Fibroblast of peridontal ligament (primary cell): ENCODE measurements at regions not wholly inside any gene's neighbourhood (a gene's known extent, or its start where the extent isn't known, plus 50 kb on each side); places are given as distances from the start of the nearest gene placed in this dataset.
"Not testable (repeated sequence)": the region's sequence is repeated elsewhere in the genome, so short reads cannot be mapped to it uniquely, and the experiment has no call there.

Experiments used
- DNase-seq: peaks from one replicate; pipeline ENCODE4 v3.0.0-alpha.2; 2010; ENCODE audit errors: extremely low read depth

- DNase-seq: no peak
These were observed 153.2 kb upstream of the THBS2 start for GRCh38 chr6:169406804-169407203.

GRCh38 chr6:169406034-169406433 is 152.4 kb upstream of the THBS2 start:
- peak; percentile 47 for DNase-seq

GRCh38 chr6:169404828-169405227 is 151.2 kb upstream of the THBS2 start:
- no peak for DNase-seq

- DNase-seq: peak; percentile 8
These were observed 144.9 kb upstream of the THBS2 start for GRCh38 chr6:169398342-169399105.

- no peak for DNase-seq
These were observed 144.0 kb upstream of the THBS2 start for GRCh38 chr6:169397684-169398083.

GRCh38 chr6:169396554-169397163 is 143.0 kb upstream of the THBS2 start:
- DNase-seq: no peak

- DNase-seq: not testable (repeated sequence)
These were observed 142.4 kb upstream of the THBS2 start for GRCh38 chr6:169396009-169396539.

GRCh38 chr6:169395080-169395805 is 141.6 kb upstream of the THBS2 start:
- no peak for DNase-seq

- no peak for DNase-seq
These were observed 140.1 kb upstream of the THBS2 start for GRCh38 chr6:169393753-169394152.

- no peak for DNase-seq
These were observed 137.9 kb upstream of the THBS2 start for GRCh38 chr6:169391473-169392071.

- DNase-seq: peak; percentile 16
These were observed 134.9 kb upstream of the THBS2 start for GRCh38 chr6:169388395-169389166.

GRCh38 chr6:169387809-169388383 is 134.2 kb upstream of the THBS2 start:
- DNase-seq: no peak

GRCh38 chr6:169386411-169387057 is 132.9 kb upstream of the THBS2 start:
- DNase-seq: peak; percentile 74

GRCh38 chr6:169385237-169385880 is 131.7 kb upstream of the THBS2 start:
- DNase-seq: no peak

- DNase-seq: no peak
These were observed 130.6 kb upstream of the THBS2 start for GRCh38 chr6:169384291-169384690.

GRCh38 chr6:169383265-169383664 is 129.6 kb upstream of the THBS2 start:
- no peak for DNase-seq

GRCh38 chr6:169382735-169383134 is 129.1 kb upstream of the THBS2 start:
- DNase-seq: no peak

GRCh38 chr6:169381988-169382387 is 128.3 kb upstream of the THBS2 start:
- no peak for DNase-seq

- DNase-seq: no peak
These were observed 126.8 kb upstream of the THBS2 start for GRCh38 chr6:169380493-169380892.

GRCh38 chr6:169379495-169380070 is 125.9 kb upstream of the THBS2 start:
- DNase-seq: no peak
